Stimulated activated CD8-positive, alpha-beta memory T cell treated with anti-CD3 and anti-CD28 coated beads, Interleukin-4, amount 100 ng/mL, for 4 hours (primary cell): ENCODE measurements at regions not wholly inside any gene's neighbourhood (a gene's known extent, or its start where the extent isn't known, plus 50 kb on each side); places are given as distances from the start of the nearest gene placed in this dataset.

Experiments
- DNase-seq, 2 donors: peaks; one replicate each; pipeline ENCODE4 v3.0.0-alpha.2; 2020; ENCODE audit warnings: low read depth in 2 of 2, low spot score in 1 of 2

DNA sequence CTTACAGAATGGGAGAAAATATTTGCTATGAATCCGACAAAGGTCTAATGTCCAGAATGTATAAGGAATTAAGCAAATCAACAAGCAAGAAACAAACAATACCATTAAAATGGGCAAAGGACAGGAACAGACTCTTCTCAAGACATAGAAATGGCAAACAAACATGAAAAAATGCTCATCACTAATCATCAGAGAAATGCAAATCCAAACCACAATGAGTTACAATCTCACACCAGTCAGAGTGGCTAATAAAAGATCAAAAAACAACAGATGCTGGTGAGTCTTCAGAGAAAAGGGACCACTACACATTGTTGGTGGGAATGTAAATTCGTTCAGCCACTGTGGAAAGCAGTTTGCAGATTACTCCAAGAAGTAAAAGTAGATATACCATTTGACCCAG is 382.0 kb upstream of the ANO3 start:
- no peak for DNase-seq

DNA sequence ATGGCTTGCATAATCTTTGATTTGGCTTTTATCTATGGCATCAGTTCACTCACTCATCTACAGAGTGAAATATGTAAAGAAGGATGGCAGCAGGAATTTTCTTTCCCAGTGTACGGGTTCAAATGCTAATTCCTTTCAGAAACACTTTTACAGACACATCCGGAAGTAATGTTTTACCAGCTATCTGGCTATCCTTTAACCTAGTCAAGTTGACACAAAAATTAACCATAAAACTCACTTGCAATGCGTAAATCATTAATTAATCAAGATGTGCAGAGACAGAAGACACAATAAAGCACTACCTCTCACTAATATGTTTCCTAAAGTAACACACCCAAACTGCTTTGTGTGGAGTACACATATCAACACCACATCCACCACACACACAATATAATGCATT is 378.9 kb upstream of the ANO3 start:
- DNase-seq, result no peak

DNA sequence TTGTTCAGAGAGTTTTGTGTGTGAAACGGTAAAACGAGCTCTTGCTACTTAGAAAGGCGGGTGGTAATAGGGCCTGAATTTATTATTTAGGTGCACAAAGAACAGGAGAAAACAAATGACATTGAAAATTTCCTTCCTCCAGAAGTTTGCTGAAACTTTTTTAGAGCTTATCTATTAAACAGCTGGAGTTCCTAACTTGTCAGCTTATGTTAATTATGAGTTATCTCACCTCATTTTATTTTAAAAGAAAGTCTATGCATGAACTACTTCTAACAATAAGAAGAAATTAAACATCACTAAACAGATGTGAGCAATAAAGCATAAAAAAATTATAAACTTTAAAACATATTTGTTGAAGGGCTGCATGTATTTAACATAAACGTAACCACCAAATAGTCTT is 373.9 kb upstream of the ANO3 start:
- DNase-seq, result no peak

GRCh38 chr11:25961539-25961938 is 370.4 kb upstream of the ANO3 start:
- DNase-seq, result no peak

GRCh38 chr11:25970726-25971508 is 361.0 kb upstream of the ANO3 start:
- DNase-seq, result no peak

DNA sequence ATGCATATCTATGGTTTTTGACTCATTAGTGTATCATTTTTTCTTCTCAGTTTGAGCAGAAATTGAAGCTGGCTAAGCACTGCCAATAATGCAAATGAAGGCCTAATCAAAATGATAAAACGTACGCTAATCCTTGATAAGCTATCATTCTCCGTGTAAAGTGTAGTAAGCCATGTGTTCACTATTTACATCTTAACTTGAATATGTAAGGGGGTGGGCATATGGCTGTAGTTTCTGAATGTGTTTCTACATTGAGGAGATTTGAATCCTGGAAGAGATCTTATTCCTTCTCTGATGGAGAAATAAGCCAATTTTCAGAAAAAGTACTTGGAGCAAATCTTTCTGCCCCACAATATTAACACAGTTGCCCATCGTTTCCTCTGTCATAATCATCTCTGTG is 351.8 kb upstream of the ANO3 start:
- DNase-seq, result no peak

DNA sequence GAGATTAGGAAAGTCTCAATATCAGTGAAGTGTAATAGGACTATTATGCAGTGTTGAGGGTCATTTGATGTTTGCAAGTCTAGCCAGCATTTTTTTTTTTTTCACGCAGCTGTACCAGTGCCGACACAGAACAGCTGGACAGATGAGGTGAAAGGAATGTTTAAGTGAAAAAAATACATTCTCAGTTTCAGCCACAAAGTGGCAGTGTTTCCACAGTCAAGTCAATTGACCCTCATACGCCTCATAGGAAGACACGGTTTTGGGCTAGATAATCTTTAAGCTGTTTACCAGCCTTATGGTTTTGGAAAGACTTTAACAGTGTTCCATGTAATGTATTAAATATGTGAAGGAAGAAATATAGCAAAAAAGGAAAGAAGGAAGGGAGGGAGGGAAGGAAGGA is 349.9 kb upstream of the ANO3 start:
- no peak for DNase-seq

- DNase-seq, result no peak
Observed at GRCh38 chr11:25983280-25983679, 348.6 kb upstream of the ANO3 start.

GRCh38 chr11:25988178-25988577 is 343.8 kb upstream of the ANO3 start:
- DNase-seq, result no peak

DNA sequence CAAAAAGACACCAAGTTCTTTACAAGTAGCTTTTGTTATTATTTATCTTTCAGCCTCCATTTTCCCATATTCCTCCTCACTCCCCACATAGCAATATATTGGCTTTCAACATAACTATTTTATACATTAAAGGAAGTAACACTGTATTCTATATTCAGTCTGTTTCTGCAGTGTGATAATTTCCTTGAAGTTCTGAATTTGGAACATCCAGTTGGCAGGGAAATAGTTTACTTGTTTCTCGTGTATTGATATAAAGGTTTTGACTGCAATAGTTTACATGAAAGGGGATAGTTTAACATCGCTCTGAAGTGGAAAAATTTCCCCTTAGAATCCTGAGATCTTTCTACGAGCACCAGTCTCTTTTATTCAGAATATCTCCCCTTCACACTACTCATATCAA is 341.5 kb upstream of the ANO3 start:
- no peak for DNase-seq

DNA sequence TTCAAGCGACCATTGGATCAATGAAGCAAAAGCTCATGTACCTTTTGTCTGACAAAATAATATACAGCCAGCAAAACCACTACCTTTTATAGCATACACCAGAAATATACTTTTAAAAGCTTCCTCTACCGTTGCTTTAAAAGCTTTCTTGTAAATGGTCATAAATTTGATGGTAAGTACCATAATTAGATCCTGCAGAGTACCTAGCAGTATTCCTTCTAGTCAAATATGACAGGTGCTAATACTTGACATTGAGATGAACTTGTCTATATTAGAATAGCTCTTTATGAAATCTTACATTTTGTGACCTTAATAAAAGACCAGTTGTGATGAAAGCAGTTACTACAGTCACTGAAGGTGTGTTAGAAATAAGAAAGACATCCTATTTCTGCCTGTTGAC is 340.5 kb upstream of the ANO3 start:
- DNase-seq, result no peak

DNA sequence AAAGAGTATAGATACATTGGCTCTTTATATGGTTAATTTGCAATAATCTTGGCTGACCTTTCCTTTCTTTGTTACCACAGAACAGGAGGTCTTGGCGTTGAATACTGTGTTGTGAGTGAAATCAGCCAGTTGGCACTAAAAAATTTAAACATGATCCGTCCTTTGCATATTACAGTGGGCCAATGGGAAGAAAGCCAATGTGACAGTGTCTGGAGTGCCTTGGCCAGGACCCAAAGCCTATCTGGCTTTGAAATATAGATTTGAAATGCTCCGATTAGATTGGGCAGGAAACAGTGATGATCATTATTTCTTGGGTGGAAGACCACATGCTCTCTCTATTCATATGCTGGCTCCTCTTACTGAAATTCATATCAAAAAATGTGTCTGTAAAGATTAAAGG is 339.6 kb upstream of the ANO3 start:
- no peak for DNase-seq

DNA sequence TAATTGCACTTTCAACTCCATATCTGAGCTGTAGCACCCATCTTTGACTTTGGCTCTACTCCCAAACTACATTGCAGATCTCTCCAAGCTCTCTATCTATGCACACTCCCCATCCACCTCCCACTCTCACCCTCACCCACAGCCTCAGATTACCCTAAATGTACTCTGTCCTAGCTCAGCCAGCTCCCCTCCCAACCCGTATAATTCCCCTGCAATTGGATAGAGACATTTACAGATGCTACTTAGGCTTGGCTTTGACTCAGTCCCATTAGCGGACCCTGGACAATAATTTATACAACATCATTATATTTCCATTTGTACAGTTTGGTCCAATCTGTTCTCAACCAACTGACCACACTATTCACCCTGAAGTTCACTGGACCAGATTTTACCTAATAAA is 338.9 kb upstream of the ANO3 start:
- DNase-seq, result no peak

GRCh38 chr11:26011474-26011873 is 320.5 kb upstream of the ANO3 start:
- DNase-seq, result no peak

DNA sequence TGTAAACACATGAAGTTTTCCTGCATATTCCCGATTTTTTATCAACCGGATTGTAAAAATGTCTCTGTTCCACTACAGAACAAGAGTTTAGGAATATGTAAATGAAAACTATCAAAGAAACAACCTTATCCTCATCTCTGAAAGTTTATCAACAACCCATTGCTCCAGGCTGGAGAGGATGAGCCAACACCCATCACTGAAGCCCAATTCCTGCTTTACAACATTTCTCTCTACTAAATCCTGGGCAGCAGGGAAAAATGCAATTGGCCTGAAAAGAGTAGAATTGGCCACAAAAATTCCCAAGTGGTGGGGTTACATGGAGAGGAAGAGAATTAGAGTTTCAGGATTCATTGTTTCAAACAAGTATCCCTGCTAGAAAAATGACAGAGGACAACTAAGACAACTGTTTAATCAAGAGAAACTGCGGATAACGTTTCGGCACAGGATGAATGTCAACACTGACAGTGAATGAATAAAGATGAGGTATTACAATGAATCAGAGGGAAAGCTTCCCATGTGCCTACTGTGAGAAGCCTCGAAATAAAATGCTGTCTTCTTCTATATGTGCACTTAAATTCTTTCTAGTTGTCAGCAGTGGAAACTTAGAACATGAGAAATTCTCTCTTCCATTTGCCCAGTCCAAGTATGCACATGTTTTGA is 317.3 kb upstream of the ANO3 start:
- no peak for DNase-seq

DNA sequence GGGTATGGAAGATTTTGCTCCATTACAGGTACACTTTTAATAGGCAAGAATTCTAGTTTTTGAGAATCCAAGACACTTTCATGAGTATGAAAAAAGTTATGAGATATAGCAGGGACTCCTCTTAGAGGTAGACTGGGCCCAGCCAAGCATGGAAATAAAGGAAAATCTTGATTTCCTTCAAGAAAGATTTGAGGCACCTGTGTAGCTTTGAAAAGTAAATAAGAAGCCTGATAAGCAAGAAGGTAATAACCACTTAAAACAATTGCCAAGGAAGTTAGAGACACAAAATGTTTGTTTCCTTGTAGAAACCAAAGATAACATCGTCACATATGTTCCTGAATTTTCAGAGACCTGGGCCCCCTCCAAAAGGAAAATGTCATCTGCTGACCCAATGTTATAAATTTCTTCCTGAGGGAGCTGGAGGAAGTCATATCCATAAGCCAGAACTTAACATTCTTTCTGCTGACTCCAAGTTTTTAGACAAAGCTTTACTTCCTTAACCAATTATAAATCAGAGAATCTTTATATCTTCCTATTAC is 314.5 kb upstream of the ANO3 start:
- no peak for DNase-seq

GRCh38 chr11:26017903-26018302 is 314.0 kb upstream of the ANO3 start:
- no peak for DNase-seq

GRCh38 chr11:26018336-26018735 is 313.6 kb upstream of the ANO3 start:
- no peak for DNase-seq

DNA sequence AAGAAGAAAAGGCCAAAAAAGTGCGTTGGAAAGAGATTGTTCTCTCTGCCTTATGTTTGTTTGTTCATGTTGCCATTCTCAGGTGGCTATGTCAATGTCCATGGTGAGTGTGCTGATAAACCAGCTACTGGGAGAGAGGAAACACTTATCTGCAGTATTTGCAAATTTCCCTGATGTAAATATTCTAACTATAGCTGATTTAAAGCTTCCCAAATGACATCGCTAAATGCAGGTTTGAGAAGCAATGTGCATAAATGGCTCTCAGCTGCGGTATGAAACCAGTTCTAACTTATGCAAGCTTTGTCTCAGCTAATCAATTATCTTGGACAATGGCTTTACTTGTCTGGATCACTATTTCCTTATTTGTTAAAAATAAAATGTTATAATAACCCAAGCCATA is 312.5 kb upstream of the ANO3 start:
- no peak for DNase-seq

DNA sequence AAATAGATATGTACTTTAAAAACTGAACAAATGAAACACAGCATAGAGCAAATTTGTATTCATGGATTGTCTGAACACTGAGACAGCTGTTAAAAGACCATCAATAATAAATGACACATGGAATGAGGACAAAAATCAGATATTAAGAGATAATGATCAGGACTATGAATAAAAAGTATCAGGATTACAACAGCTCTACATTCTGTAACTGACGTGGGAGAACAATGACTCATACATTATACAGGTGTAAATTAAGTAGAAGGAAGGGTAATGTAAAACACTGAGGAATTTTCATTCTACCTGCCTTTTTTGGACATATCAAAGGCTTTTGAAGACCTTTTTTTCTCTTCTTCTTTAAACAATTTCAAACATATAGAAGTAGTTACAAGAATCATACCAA is 310.9 kb upstream of the ANO3 start:
- no peak for DNase-seq

- DNase-seq, result no peak
Observed at GRCh38 chr11:26023057-26023456, 308.9 kb upstream of the ANO3 start.

DNA sequence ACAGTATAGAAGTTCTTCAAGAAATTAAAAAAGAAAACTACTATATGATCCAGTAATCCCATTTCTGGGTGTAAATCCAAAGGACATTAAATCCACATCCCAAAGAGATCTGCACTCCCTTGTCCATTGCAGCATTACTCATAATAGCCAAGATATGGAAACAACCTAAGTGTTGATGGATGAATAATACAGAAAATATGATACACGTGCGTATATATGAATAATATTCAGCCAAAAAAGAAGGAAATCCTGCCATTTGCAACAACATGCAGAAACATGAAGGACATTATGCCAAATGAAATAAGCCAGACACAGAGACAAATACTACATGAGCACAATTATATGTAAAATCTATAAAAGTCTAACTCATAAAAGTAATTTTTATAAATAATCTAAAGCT is 306.3 kb upstream of the ANO3 start:
- DNase-seq, result no peak

DNA sequence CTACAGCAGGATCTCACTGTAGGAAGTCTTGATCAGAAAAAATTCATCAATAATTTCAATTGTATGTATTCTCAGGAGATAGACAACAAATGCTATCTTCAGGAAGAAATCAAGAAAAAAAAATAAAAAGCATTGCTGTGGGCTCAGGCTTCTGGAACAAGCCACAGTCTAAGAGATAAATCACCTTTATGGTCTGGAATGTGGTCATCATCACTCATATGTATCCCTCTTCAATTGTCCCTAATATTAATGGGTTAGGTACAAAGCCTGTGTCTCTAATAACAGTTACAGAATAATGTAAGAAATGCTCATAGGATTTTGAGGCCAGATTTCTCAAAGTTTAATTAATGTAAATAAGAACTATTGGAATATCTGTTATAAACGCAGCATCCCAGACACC is 305.9 kb upstream of the ANO3 start:
- no peak for DNase-seq
